Dermis microvascular lymphatic vessel endothelial cell (primary cell): ENCODE measurements at regions not wholly inside any gene's neighbourhood (a gene's known extent, or its start where the extent isn't known, plus 50 kb on each side); places are given as distances from the start of the nearest gene placed in this dataset.

Experiments
- DNase-seq, 2 donors: peaks; one replicate each; pipeline versions ENCODE4 v3.0.0 to v3.0.0-alpha.2; 2010; ENCODE audit warnings: low read depth in 2 of 2

DNA sequence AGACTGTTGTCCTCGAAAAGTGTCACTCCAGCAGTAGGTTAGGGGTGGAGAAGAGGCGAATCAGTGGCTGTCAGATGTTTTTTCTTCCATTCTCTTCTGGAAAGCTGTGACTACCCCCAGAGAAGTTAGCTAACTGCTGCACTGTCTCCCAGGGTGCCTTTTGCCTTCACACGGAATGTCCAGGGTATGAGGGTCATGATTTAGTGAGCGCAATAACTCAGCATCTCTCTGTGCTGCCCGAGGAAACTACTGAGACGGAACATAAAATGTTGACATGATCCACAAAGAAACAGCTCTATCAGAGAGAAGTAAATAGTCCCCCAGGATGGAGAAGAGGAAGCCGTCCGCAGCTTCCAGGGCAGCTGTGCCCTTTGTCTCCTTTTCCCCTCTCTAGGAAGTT lies 254.0 kb upstream of the ARGLU1 start:
- DNase-seq, result no peak

DNA sequence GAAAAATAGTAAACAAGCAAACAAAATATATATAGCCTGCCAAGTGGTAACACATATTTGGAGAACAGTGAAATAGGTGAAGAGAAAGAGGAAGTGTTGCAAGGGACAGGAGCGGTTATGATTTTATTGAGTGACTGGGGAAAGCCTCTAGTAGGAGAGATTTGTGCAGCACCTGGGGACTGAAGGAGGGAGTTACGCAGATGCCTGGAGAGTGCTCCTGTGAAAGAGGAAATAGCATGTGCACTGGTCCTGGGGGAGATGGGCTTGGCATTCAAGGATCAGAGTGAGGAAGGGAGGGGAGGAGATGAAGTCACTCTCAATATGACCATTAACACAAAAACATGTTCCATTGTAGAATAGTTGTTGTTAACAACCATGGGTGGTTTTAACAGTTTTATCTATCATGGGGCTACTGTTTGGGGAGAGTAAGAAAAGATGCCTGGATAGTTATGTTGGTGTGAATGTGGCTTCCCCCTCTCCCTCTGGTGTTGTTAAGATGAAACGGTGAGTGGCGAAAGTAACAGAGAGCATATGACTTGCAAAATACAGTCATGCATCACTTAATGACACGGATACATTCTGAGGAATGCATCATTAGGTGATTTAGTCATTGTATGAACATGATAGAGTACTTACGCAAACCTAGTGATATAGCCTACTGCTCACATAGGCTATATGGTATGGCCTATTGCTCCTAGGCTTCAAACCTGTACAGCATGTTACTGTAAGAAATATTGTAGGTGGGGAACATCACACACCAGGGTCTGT lies 251.7 kb upstream of the ARGLU1 start:
- DNase-seq, result no peak

DNA sequence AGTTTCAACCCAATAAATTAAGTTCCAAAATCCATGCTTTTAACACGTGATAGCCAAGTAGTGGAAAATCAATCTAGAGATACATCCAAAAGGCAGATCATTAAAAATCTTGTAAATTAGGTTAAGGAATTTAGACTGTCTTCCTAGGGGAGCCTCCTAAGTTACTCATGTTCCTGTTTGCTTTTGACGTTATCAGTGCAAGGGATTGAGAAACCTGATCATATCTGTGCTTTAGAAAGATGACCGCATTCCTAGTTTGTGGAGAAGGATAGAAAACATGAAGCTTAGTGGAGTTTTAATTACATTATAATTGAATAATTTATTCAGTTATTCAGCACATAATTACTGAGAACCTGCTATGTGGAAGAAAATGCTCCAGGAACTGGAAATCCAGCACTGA lies 251.0 kb upstream of the ARGLU1 start:
- DNase-seq, result no peak

DNA sequence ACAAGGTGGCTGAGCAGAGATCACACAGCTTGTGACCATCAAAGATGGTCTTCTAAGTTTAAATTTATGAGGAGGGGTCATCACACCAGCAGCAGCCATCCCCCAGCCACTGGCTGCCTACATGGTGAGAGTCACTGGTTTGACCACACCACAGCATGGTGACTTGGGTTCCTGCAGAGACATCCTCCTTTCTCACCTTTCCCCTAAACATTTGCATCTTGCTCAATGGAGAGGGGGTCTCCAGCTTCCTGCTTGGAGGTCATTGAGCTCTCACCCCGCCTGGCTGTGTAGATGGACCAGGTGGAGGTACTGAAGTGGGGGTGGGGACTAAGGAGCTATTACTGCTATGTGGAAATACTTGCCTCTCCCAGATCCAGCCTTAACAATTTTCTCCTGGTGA lies 247.6 kb upstream of the ARGLU1 start:
- no peak for DNase-seq

DNA sequence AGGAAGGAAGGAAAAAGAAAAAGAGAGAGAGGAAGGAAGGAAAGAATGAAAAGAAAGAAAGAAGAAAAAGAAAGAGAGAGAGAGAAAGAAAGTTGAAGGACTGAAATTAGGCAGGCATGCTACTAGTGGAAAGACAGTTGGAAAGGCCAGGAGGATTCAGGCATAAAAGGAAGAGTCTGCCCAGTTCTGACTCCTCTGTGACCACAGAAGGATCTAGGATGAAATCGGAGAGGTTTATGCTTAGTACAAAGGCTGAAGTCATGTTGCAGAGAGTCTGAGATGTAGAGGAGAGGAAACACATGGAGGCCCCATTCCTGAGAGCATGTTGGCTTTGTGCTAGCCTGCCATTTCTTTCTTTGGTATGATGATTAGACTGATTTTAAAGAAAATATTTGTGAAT lies 246.5 kb upstream of the ARGLU1 start:
- no peak for DNase-seq

DNA sequence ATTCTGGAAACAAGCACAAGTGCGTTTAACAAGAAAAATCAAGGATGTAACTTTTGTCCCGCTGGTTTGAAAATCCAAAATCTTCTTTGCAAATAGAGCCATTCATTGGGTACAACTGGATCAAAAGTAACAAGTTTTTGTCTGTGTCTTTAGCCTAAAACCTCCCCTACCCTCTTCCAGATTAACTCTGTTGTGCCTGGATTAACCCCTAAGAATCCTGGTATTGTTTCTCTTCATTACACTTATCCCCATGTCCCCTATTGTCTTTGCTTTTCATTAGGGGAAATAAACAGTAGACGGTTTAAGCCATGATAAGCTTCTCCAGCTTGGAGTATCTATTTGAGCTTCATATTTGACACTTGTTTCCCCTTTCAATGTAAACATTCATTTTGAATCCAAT lies 242.1 kb upstream of the ARGLU1 start:
- no peak for DNase-seq

DNA sequence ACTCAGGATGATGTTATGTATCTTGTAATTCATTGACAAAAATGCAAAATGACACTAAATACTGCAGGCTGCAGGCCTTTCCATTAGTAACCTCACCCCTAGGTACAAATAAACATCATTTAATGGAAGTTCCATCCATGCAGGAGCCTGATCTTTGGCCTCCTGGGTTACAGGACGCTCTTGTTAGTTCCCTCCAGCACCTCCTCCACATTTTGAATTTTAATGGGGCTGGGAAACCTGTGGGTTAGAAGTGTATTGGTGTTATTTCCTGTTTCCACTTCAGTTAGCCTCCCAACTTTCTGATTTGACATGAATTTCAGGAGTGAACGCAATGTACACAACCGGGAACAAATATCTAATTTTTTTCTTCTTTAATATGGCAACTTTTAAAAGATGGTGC lies 237.1 kb upstream of the ARGLU1 start:
- DNase-seq, result peak in 1 of 2 donors; percentile 7

DNA sequence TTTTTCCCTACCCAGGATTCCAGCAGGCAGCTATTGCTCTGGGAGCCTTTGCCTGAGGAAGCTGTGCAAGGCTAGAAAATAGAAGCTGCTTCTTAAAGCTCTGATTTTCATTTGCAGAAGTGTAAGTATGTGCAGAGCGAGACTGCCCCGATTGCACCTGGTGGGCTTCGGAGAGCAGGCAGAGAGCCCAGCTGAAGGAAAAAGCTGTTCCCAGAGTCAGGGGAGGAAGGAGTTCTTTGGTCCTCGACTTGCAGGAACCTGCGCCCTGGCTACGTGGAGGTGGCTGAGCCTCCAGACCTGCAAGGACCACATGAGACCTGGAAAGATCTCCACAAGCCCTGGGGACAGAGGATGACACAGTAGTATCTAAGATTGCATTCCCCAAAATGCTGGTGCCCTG lies 235.0 kb upstream of the ARGLU1 start:
- no peak for DNase-seq

DNA sequence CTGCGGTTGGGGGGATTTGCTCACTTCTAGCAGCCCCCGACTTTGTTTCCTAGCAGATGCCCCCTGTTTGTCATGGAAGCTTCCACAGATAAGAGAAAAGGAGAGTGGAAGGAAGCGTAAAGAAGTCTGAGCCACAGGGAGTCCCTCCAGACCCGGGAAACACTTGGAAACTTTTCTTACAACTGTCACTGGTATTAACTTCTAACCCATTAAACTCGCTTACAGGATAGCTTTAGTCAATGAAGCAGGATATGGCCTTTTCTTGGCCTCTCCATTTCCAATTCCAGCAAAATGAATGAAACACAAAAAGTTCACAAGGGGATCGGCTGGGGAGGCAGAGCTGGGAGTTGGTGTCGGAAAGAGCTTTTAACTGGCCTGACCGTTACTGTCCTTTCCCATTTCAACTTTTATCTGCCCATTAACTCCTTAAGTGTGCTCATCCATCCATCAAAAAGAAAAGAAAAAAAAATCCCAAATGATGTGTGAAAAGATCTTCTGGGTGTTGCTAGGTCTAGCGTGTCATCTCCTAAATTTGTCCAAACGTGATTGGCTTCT lies 231.9 kb upstream of the ARGLU1 start:
- DNase-seq, result no peak

DNA sequence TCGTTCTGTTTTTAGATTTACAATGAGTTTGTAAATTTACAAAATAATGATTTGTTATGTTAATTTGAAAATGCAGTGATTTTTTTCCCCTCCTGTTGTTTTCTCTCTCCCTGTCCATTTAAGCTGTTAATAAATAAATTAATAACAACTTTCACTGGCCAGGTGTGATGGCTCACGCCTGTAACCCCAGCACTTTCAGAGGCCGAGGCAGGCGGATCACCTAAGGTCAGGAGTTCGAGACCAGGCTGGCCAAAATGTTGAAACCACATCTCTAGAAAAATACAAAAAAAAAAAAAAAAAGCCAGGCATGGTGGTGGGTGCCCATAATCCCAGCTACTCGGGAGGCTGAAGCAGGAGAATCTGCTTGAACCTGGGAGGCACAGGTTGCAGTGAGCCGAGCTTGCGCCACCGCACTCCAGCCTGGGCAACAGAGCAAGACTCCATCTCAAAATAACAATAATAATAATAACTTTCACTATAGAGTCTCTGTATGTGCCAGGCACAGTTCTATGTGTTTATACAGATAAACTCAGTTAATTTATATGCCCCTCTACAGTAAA lies 229.2 kb upstream of the ARGLU1 start:
- DNase-seq, result no peak

DNA sequence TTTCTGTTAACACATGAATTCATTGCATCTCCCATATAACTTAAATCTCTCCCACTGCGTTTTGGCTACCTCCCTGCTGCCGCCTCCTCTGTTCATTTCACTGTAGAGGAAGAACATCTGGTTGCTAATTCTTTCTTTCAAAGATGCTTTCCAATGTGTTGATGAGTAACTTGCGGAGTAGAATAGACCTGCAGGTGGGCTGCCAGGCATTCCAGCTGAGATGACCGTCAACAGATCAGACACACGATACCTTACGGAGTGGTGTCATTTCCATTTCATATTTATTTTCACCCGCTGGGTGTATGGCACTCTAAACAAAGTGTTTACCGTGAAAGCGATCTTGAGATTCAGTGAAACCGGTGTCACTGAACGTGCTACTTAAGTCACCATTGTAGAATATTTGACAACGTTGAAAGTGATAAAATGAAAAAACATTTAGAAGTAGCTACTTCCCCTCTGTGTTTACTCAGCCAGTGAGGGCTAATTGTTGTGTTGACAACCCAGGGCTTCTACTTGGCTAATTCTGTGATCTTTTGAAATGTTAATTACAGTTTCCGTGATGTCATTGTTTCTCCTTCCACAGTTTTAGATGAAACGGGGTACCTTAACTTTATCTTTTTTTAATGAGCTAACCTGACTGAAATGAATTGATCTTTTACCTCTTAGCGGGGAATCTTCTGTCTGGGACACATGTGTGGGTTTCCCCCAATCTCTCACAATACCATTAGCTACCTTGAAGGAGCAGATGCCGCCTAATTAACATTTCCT lies 228.5 kb upstream of the ARGLU1 start:
- no peak for DNase-seq

DNA sequence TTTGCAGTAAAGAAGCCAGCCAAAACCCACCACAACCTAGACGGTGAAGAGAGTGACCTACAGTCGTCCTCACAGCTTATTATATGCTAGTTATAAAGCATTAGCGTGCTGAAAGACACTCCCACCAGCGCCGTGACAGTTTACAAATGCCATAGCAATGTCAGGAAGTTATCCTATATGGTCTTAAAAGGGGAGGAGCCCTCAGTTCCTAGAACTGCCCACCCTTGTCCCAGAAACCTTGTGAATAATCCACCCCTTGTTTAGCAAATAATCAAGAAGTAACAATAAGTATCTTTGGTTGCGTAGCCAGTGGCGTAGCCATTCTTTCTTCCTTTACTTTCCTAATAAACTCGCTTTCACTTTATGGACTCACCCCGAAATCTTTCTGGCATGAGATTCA lies 227.9 kb upstream of the ARGLU1 start:
- no peak for DNase-seq

DNA sequence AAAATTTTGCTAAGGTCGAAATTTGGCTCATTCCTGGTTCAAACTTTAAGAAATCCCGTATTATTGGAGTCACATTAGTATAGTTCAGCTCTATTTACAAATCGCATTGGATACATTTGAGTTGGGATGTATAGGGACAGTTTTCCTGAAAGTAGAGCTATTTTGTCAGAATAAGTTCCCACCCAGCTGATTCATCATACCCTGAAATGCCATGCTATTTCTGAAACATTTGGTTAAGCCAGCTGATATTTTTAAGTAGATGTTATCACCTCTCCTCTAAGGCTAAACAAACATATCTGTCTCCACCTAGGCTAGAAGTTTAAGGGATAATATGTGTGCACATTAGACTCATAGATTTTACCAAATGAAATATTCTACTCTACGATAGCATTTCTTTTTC lies 226.2 kb upstream of the ARGLU1 start:
- no peak for DNase-seq

DNA sequence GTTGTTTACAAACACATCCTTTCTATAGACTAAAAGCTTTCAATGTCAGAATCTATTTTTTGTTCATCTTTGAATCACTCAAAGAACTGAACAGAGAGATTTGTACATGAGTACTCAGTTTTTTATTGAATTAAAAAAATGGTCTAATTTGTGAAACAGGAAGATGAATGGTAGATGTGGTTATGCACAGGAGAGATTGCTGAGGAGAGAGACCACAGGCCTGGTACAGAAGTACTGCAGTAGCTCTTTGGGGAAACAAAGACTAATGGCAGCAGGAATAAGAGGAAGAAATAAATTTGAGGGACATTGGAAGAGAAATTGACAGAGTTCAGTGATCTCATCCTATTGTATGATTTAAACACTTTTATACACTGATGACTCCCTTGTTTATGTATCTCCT lies 222.0 kb upstream of the ARGLU1 start:
- DNase-seq, result no peak

DNA sequence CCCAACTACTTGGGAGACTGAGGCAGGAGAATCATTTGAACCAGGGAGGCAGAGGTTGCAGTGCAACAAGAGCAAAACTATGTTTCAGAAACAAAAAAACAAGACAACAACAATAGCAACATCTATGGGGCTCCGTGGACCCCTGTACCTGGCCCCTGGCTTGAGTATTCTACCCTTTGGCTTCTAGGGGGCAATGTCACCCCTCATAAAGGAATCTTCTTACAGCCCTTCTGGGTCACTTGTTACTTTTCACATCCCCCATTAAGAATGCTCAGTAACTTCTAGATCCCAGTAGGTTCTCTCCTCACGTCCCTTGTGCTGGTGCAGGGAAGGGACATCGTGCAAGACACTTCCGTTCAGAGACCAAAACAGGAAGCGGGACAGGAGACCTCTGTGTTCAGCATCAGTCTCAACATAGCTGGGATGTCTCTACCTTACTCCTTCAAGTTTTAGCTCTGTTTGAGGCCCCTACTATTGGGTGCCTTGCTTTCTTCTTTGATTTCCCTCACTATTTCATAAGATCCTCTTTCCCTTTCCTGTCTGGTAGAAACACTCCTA lies 218.1 kb upstream of the ARGLU1 start:
- no peak for DNase-seq

DNA sequence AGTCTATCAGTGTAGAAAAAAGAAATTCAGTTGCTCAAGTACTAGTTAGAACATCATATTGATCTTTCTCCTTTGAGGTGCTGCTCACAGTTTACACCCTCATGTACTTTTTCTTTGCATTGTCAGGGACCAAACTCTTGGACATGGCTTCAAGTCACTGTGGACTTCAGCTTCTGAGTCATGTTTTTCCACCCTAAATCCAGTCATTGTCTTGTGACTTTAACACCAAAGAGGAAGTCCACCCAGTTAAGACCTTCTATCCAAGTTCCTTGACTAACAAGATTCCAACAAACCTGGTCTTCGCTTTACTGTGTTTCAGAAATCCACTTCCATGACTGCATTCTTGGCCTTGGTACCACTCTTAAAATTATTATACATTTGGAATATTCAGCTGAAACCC lies 206.7 kb upstream of the ARGLU1 start:
- DNase-seq, result no peak

DNA sequence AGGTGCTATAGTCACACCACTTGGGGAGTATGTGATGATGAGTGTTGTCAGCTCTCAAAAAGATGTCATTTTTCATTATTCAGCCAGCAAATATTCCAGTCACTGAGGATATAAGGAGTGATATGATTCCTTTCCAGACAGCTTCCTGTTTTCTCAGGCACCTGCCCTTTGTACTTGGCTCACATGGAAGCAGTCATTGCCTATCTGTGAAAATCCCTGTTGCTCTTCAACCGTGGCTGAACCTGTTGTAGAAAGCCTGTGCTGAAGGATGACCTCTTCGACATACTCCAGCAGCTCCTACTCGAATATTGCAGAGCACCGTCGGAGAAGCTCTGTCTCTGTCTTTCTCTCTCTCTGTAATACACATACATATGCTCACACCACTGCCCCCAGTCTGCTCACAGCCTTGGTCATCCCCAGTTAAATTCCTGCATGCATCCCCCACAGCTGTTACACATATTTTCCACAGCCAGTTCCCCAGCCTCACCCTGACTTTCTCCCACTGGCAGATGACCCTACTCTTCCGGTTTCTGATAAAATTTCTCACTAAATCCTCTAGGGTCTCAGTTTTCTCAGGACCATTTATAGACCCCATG lies 204.2 kb upstream of the ARGLU1 start:
- peak in 1 of 2 donors; percentile 16 for DNase-seq

DNA sequence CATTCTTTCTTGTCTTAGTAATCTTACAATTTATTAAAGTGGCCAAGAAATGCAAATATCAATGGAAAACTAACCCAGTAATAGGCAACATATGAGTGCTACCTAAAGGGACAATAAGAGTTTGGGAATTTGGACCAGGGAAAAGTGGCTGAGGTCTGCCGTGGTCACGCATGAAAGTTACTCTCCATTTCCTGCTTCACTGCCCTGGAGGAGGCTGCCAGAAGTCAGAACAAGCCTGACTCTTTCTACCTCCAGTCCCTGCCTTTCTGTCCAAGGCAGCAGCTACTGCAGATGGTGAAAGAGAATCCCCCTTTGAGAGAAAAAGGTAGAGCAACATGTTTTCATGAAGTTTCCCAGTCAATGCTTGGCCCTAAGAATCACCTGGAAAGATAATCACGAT lies 201.1 kb upstream of the ARGLU1 start:
- DNase-seq, result no peak

DNA sequence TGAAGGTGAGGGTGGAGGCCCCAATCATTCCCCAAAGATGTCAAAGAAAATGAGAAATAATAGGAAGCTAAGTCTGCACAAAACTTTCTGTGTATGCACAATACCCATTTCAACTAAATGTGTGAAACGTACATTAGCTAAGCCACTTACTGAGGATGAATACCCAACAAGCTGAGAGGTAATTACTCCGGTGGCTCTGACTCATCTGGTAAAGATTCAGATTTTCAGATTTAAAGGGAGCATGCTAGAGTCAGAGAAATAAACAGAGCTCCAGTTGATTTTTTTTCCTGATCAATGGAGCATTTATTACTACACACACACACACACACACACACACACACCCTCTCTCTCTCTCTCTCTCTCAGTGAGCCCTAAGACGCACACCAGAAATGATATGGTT lies 194.8 kb upstream of the ARGLU1 start:
- no peak for DNase-seq

DNA sequence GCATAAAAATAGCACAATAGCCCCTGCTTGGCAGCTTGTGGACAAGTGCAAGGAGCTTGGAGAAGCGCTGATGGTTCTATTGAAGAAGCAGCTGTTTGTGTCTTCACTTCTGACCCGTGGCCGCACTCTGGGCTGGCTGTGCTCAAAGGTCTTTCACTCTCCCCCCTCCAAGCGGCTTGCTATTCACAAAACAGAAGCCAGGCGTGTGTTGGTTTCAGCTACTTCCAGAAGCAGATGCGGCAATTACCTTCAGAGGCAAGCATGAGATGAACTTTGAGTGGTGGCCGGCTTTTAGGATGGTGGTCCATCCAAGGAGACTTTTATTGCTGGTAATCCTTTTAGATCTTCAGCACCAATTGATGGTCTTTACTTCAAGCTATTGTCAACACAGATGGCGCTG lies 188.5 kb upstream of the ARGLU1 start:
- DNase-seq, result no peak

DNA sequence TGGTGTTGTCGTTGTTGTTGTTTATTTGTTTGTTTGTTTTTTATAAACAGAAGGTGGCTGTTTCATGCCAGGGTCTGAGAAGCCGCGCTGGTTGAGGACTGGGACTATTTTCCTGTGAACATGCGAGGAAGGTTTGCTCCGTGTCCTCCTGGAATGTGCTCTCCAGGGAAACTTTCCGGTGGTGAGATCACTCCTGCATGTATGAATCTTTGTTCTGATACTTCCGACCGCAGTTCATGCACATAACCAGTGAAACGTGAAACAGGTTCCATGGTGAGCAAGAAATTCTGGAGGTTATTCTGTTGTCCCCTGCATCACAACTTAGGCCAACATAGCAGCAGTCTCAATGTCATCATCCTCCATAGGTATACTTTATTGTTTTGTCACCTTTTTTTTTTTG lies 187.6 kb upstream of the ARGLU1 start:
- peak in 1 of 2 donors; percentile 5 for DNase-seq

DNA sequence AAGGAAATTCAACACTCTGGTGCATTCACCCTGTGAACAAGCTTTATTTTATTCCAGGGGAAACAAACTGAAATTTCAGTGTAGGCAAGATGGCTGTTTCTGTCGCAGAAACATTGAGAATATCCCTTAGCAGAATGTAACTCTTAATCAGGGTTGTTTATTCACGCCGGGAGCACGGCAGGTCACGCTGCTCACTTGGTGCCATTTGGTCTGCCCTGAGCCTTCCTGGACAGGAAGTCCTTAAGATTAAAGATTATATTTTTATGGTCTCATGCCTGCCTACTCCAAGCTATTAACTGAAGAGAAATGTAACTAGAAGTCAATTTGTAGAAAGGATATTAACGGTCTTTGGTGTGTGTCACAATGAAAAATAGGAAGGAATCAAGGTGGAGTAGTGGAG lies 185.3 kb upstream of the ARGLU1 start:
- DNase-seq, result peak in 1 of 2 donors; percentile 49
